ENCODE measurements at regions not wholly inside any gene's neighbourhood (a gene's known extent, or its start where the extent isn't known, plus 50 kb on each side); places are given as distances from the start of the nearest gene placed in this dataset.

DNA sequence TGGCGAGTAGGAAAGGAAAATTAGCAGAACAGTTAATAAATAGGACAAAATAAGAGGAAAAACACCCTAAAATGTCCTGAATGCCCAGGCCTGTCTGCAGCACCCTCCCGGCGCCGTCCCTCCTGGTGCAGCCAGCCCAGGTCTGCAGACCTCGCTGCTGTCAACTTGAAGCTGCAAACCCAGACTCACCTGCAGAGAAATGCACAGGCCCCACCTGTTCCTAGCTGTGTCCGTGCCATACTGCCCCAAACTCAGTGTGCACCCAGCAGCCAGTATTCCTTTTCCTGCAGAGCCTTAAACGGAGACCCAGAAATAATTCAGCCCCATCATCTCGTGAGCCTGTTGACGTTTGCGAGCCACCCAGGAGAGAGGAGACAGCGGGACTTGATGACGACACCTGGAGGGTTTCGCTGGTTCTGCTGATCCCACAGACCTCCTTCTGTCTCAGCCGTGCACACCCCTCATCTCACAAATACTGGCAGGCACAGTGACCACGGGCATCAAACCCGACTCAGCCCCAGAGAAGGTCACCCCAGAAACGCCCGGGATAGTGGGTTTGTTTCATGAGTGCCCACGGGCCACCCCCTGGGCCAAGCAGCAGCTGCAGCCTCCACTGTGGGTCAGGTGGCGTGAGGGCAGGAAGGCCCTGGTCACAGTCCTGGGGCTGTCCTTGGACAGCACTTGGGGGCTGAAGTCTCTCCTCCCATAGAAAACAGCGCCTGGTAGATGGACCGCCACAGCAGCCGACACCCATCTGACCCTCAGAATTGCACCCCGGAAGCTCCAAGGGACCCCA is 239.5 kb upstream of the SALL3 start:
- no peak for DNase-seq

DNA sequence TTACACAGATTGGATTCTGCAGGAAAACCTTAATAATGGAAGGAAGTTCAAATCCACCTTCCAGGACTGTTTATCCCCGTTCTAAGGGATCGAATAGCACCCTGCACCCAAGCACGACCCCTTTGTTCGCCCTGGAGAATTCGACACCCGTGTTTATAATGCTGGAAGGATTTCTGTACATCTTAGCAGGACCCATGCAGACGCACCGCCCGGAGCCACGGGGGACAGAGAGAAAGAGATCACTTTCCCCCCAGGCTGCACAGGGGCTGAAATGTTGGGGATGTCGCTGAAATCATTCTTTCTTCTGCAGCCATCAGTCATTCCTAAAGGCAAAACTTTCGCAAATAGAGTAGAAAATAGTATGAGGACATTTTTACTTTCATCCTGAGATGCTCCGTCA is 238.7 kb upstream of the SALL3 start:
- no peak for DNase-seq

DNA sequence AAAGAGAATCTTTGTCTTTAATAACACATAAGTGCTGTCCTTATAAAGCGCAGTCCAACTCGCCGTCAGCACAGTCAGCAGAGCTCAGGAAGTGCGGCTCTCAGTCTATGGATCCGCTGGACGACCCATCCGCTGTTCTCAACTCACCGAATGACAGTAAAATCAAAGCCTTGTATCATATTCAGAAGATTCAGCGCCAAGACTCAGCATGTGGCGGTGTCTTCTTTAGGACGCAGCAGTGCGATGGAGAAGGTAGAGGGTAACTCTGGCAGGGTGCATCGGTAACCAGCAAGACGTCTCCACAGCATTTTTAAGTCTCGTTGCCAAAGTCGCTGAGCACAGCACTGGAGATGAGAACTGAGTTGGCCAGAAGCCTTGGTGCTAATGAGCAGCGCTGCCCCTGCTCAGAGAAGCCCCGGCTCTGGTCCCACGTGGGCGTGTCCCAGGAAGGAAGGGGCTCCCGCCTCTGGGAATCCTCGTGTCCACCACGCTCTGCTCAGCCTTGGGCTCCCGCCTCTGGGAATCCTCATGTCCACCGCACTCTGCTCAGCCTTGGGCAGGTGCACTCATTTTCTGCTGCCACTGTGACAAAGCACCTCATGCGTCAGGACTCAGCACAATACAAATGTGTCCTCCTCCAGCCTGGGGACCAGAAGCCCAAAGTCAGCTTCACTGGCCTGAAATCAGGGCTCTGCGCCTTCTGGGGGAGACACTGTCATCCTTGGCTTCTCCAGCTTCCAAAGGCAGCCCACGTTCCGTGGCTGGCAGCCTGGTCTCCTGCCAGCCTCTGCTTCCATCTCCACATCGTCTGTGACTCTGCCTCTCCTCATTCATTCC is 238.0 kb upstream of the SALL3 start:
- DNase-seq: no peak

DNA sequence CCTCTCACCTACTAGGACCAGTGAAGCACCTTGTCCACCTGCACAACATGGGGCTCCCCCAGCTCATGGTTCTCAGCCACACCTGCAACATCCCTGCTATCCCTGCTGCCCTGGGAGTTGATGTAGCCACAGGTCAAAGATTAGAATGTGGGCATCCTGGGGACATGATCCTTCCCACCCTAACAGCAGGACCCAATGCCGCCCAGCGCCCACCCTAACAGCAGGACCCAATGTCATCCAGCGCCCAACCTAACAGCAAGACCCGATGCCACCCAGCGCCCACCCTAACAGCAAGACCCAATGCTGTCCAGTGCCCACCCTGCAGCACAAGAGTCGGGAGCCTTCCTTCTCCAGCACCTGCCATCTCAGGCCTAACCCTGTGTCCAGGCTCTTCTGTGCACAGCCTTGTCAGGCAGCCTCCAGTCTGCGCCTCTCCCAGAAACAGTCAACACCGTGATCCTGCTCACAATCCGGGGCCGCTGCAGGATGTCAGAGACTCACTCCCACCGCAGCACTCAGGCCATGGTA is 237.3 kb upstream of the SALL3 start:
- no peak for DNase-seq

DNA sequence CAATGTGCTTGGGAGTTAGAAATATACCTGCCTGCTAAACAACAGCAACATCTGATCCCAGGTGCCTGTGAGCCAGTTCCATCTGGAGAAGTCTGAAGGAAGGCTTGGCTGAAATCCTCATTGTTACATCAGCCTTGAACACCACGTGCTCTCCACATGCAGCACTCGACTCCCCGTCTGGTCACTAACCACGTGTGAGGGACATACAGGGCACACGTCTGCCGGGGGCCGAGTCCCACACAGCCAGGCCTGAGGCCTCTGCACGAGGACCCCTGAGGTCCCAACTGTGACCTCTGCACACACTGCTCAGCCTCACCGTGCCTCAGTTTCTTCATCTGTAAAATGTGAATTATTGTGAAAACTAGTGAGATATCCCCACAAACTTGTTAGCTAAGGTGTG is 236.5 kb upstream of the SALL3 start:
- DNase-seq: no peak

DNA sequence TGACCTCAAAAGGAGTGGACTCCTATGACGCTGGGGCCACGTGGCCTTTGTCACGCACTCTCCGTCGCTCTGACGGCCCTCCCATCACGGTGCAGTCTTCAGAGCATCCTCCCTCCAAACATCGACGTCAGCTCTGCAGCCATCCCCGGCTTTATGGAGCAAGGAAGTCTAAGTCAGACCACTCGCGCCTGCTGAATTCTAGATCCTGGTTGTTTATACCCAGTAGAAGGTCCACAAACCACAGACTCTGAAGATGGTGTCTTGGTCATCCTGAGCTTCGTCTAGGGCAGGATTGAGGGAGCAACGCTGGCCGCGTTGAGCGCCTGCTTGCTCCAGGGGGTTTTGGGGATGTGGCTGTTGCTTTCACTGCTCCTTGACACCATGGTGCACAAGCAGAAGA is 228.0 kb upstream of the SALL3 start:
- DNase-seq: no peak

DNA sequence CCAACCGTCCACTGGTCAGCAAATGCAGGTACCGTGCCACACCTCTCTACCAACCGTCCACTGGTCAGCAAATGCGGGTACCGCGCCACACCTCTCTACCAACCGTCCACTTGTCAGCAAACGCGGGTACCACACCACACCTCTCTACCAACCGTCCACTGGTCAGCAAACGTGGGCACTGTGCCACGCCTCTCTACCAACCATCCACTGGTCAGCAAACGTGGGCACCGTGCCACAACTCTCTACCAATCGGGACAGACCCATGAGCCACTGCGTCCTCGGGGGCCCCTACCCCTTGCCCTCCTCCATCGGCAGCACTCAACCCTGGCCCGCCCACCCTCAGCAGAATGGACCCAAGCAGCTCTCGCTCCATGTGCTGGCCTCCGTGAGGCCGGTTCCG is 226.4 kb upstream of the SALL3 start:
- DNase-seq: no peak

DNA sequence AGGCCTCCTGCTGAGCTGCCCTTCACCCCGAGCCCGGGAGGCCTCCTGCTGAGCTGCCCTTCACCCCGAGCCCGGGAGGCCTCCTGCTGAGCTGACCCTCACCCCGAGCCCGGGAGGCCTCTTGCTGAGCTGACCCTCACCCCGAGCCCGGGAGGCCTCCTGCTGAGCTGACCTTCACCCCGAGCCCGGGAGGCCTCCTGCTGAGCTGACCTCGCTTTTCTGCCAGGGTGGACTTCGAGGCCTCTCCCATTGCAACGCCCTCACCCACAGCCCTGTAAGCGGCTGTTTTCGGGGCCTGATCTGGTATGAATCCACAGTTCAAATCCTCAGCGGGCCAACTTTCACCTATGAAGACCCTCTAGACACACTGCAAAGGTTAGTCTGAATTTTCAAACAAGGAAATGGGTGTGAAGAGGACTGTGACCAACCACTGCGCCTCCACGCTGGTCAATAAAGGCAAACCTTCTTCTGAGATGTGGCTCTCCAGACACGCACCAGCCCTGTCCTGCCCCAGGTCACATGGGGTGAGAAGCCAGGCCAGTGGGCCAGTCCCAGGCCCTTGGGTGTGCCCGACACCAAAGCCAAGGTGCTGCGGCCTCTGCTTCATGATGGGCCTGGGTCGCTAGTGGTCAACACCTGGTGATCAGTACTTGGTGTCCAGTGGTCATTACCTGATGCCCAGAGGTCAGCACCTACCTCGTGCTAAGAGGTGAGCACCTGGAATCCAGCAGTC is 225.1 kb upstream of the SALL3 start:
- no peak for DNase-seq

DNA sequence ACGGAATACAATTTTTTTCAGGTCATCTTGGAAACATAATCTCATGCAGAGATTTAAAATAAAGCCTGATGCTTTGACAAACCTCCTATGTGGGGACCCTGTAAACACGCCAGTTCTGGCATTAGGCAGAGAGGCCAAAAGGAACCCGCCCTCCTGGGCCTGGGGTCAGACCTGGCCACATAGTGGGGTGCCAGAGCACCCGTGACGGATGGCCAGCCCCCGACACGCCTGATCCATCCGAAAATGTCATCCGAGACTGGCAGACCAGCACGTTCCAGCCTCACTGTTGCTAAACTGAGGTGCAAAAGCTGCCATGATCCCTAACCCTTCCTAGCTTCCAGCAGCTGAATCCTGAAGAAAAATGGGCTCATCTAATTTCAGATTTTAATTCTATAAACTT is 222.6 kb upstream of the SALL3 start:
- DNase-seq: no peak

DNA sequence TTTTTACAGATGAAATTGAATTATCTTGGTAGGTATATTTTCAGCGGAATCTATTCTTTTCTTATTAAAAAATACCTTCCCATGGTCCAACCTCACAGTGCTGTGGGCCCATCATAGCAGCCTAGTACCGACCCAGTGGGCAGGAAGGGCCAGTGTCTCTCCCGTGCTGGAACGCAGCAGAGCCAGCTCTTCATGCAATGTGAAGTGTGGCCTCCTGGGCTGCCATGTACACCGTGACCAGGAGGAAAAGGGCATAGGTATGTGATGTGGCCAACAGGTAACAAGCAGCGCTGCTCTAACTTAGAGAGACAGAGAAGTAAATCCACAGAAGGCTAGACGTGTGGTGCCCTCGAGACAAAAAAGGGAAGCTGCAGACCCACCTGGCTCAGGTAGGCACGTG is 221.1 kb upstream of the SALL3 start:
- no peak for DNase-seq

DNA sequence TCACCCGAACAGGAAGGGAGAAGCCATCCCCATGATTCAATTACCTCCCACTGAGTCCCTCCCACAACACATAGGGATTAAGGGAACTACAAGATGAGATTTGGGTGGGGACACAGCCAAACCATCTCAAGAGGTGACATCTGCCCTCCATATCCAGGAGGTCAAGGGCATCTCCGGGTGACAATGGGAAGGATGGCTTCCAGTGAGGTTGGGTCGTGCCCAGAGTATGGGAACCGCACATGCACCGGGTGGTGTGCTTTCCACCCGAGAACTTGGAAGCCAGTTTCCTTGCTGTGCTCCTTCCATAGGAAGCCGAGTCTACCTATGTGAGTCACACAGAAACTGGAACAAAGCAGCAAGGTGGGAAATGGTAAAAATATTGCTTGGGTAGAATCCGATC is 216.9 kb upstream of the SALL3 start:
- no peak for DNase-seq

DNA sequence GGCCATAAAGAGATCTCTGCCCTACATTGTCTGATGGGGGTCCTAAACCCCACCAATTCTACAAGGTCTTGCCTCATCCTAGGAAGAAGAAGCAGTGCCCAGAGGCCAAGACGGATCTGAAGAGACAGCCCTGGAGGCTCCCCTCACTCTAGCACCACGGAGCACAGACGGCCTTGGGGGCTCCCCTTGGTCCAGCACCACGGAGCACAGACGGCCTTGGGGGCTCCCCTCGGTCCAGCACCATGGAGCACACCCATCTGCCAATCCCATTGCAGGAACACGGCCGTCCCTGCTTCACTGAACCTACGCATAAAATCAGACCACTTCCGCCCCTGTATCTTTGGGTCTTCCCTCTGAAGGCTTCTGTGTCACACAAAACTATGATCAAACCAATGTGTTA is 215.1 kb upstream of the SALL3 start:
- DNase-seq: no peak

DNA sequence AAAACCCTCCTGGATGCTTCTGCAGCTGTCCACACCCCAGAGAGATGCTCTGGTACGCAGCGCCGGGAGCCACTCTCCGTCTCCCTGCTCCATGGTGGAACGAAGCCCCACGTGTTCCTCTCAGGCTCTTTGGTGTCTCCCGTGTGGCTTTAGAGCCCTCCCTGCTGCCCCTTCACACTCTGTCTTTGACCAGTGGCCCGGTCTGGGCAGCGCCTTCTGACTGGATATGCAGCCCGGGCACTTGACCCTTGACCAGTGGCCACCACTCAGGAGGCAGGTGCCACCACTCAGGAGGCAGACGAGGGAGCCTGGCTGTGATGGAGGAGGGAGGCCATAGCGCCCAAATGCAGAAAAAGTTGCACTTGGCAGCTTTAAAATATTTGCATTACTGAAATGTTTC is 214.5 kb upstream of the SALL3 start:
- DNase-seq: no peak

DNA sequence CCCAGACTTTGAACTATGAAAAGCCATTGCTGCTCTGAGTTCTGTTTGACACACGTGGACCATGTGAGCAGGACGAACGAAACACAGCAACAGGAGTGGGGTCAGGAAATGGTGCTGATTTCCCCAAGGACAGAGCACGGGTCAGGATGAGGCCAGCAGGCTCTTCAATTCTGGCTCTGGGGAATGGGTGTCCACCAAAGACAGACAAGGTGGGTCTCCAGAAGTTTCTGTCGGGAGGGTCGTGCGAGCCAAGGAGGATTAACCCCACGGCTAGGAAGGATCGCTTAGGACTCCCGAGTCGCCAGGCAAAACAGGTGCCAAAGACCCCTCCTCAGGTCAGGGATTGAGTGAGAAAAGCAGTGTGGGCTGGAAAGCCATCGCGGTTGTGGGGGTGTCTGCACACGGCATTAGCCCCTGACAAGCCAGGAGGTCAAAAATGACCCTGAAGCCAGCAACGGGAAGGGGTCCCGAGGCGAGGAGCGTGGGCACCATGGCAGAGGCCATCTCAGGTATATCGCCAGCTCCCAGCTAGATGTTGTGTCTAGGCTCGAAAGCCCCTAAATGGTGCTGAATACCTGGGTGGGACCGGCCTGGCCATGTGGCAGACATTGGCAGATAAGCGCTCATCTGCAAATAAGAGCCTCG is 213.9 kb upstream of the SALL3 start:
- no peak for DNase-seq

DNA sequence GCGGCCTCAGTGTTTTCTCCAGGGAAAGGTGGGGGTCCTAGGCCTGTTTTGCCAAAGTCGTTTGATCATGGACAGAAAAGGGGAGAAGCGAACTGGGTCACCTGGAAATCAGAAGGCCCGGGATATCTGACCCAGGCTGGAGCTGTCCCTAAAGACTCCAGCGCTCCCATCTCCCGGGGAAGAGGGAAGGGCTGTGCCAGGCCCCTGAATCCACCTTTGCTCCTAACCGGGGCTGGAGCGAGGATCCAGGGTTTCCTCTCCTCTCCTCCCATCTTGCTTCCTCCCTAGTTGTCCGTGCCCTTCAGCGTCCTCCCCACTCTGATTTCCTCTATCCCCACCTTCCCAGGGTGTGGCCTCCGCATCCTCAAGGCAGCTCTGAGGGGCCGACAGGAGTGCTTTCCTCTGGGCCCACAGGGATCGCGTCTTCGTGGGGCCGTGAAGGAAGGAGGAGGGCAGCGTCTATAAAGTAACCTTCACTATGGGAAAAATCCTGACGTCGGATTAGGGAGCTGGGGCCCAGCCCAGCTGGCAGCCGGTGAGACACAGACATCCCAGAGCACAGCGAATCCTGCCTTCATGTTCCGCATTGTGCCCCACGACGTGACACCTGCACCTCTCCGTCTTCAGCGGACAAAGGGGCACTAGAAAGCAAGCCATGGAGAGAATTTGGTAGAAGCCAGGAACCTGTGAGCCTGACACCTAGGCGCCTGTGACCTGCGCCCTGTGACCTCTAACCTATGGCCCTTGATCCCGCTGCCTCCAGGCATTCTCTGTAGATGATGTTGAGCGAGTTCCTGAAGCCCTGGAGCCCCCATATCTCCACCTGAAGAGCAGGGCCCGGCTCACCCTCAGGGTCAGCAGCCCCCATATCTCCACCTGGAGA is 212.7 kb upstream of the SALL3 start:
- no peak for DNase-seq

DNA sequence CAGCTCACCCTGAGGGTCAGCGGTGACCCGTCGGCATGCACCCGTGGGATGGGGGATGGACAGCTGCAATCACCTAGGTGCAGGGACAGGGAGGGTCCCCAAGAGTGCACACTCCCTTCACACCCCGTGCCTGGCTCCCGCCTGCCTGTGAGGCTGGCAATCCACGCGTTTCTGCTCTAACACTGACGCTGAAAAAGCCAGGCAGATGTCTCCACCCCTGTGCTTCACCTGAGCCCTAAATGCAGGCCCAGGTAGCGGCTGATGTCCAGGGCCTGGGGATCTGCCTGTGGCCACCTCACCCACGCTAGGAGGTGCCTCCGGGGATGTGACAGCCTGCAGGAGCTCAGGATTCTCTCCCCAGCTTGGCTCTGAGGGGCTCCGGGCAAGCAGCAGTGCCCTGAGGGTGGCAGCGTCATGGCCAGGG is 212.0 kb upstream of the SALL3 start:
- DNase-seq: no peak

DNA sequence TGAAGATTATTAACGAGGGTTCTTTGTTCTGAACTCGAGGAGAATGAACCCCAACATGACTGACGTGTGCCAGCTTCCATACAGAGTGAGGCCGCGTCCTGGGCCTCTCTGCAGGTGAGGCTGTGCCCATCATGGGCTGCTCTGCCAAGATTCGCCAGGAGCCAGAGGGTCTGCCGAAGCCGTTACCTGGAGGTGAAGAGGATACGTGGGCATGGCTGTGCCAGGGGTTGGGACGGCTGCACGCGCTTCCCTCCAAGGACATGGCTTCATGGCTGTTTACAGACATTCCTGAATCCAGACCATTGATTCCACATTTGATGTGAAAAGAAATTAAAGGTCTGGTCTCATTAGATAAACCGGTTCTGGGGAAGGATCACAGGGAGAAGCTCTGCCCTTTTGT is 211.4 kb upstream of the SALL3 start:
- DNase-seq: no peak

DNA sequence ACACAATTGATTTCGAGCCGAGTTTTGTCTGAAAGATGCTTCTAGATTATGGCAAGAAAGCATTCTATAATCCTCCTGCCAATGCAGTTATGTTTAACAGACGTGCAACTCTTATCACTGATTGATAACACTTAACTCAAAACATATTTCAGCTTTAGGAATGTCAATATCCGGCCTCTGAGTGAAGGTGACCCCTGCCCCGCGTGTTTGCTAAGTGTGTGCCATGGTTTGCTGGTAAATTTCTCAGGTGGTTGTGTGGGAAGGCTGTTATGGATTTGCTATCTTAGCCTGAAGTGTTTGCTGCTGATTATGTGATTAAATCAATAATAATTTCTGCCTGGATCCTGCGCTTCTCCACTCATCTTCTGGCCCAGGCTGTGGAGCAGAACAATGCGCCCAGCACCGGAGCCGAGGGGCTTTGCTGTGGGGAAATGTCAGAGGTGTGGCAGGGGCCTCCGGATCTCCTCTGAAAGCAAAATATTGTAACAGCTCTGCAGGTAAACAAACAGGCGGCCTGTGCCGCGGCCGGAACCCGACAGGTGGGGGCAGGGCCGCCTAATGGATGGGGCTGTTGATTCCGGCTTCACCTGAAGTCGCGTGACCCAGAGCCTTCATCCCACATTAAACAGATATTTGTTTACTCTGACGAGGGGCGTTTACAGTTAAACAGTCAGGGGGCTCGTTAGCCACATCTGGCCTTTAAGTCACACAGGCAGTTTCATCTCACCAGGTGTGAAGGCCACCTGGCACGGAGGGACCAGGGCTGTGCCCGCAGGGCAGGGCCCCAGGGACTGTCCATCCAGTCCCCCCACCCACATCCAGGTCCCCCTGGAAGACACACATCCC is 210.7 kb upstream of the SALL3 start:
- no peak for DNase-seq

DNA sequence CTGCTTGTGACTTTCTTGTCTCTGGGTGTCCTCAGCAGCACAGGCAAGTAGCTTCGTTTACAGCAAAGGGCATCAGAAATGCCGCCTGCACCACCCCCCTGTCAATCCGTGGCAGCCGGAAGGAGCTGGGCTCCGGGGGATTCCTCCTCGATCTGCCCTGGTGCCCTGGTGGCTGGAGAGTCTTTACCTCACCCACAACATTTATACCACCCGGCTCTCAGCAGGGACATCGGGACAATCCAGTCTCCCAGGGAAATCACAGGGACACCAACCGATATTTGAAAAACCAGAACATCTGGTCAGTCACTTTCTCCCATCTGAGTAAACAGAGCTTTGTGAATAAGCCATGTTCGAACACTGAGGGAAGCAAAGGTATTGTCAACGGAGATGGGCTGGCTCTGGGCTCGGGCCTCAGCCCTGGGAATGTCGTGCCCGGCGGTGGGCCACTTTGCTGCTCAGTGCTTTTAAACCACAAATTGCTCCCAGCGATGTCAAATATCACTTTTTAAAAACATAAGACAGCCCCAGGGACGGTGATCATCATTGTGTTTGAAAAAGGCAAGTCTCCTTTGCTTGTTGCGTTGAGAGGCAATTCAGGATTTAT is 210.0 kb upstream of the SALL3 start:
- no peak for DNase-seq

DNA sequence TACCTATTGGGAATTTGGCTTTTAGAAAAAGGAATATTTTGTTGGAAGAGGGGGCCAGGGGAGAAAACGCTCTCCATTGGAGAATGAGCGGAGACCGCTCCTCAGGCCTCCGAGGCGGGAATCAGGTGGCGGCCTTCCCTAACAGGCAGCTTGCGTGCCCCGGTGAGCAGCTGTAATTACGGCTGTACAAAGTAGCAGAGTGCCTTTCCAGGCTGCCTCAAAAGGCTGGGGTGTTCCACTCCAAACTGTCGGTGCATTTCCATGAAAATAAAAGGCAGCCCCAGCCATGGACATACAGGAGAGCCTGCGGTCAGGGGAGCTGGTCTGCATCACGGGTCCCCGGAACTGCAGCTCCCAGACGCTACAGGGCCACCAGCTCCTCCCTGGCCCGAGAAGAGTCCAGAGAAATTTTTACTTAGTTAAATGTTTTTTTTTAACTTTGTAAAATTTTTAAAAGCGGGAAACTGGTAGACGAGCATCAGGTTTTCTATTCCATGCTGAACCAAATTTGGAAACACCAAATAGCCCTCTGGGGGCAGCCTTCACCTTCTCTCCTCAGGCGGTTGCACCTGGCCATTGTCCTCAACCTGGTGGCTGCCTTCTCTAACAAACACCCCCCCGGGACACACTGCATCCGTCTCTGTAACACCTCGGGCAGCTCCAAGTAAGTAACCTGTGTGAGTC is 209.3 kb upstream of the SALL3 start:
- no peak for DNase-seq
